Neural cell (in vitro differentiated cells): ENCODE measurements at regions not wholly inside any gene's neighbourhood (a gene's known extent, or its start where the extent isn't known, plus 50 kb on each side); places are given as distances from the start of the nearest gene placed in this dataset.

Experiments used
- H2AFZ ChIP-seq: fragments of 200-600, 300-800 bp; sonication (generic), shearing (Covaris generic); 2 replicates; pipeline ENCODE4 v1.6.0; 2014; ENCODE audit warnings: low read depth, mild to moderate bottlenecking, antibody characterized with exemption, low read length, moderate library complexity
- H3F3A ChIP-seq: fragments of 200-600 bp; shearing (Covaris generic); 2 replicates; pipeline ENCODE4 v1.6.1; 2016; ENCODE audit warnings: mild to moderate bottlenecking, moderate library complexity, mixed read lengths, antibody characterized with exemption, low read length; ENCODE audit not compliant: insufficient read depth, poor library complexity, severe bottlenecking
- H3K27ac ChIP-seq: fragments of 200-600, 300-800 bp; sonication (generic), shearing (Covaris generic); 2 replicates; pipeline ENCODE4 v1.5.1; 2014; ENCODE audit warnings: mild to moderate bottlenecking, low read length, moderate library complexity
- H3K27me3 ChIP-seq: fragments of 300-800, 200-600 bp; sonication (generic), shearing (Covaris generic); 2 replicates; pipeline ENCODE4 v1.6.0; 2014; ENCODE audit warnings: mild to moderate bottlenecking, low read depth, low read length, moderate library complexity; ENCODE audit not compliant: insufficient read depth
- H3K36me3 ChIP-seq: fragments of 300-800, 200-600 bp; sonication (generic), shearing (Covaris generic); 2 replicates; pipeline ENCODE4 v1.5.1; 2014; ENCODE audit warnings: mild to moderate bottlenecking, antibody characterized with exemption, low read length, moderate library complexity; ENCODE audit not compliant: insufficient read depth
- H3K4me2 ChIP-seq: fragments of 300-800, 200-600 bp; sonication (generic), shearing (Covaris generic); 2 replicates; pipeline ENCODE4 v1.6.0; 2014; ENCODE audit warnings: mild to moderate bottlenecking, low read length
- H3K4me3 ChIP-seq: fragments of 300-800, 200-600 bp; sonication (generic), shearing (Covaris generic); 2 replicates; pipeline ENCODE4 v1.5.1; 2014; ENCODE audit warnings: mild to moderate bottlenecking, low read length, moderate library complexity
- H3K79me2 ChIP-seq: fragments of 200-600 bp; shearing (Covaris generic); replicated peaks from 2 replicates; pipeline ENCODE4 v1.6.0; 2014; ENCODE audit warnings: mild to moderate bottlenecking, low read length, moderate library complexity; ENCODE audit not compliant: insufficient read depth
- H3K9ac ChIP-seq: fragments of 300-800, 200-600 bp; sonication (generic), shearing (Covaris generic); 2 replicates; pipeline ENCODE4 v1.6.1; 2016; ENCODE audit warnings: mild to moderate bottlenecking, low read length, mixed read lengths
- H3K9me2 ChIP-seq: fragments of 200-600 bp; shearing (Covaris generic); 2 replicates; pipeline ENCODE4 v1.6.1; 2016; ENCODE audit warnings: mild to moderate bottlenecking, low read length, mixed read lengths; ENCODE audit not compliant: insufficient read depth
- H3K9me3 ChIP-seq: fragments of 200-600, 300-800 bp; sonication (generic), shearing (Covaris generic); 2 replicates; pipeline ENCODE4 v1.6.1; 2016; ENCODE audit warnings: mild to moderate bottlenecking, mixed run types, low read length, moderate library complexity, mixed read lengths
- H4K20me1 ChIP-seq: fragments of 200-600 bp; shearing (Covaris generic); 2 replicates; pipeline ENCODE4 v1.6.1; 2016; ENCODE audit warnings: mild to moderate bottlenecking, mixed run types; ENCODE audit not compliant: insufficient read depth
- EP300 ChIP-seq: fragments of 450-650 bp; conservative IDR thresholded peaks from 2 replicates; pipeline ENCODE4 v1.6.1; 2014; ENCODE audit warnings: antibody characterized with exemption, mild to moderate bottlenecking, moderate library complexity; ENCODE audit not compliant: poor library complexity, severe bottlenecking
- EZH2 ChIP-seq: fragments of 200-600, 300-800 bp; shearing (Covaris generic), sonication (generic); IDR thresholded peaks from 2 replicates; pipeline ENCODE4 v1.6.1; 2014; ENCODE audit warnings: antibody characterized with exemption, low read length, borderline replicate concordance, mild to moderate bottlenecking; ENCODE audit not compliant: insufficient read depth, poor library complexity, severe bottlenecking
- MXI1 ChIP-seq: fragments of 450-650 bp; conservative IDR thresholded peaks from 2 replicates; pipeline ENCODE4 v1.6.1; 2014; ENCODE audit warnings: antibody characterized with exemption, mild to moderate bottlenecking; ENCODE audit not compliant: poor library complexity, severe bottlenecking
- POLR2AphosphoS5 ChIP-seq: IDR thresholded peaks from 2 replicates; pipeline ENCODE4 v1.6.1; 2012
- RAD21 ChIP-seq: fragments of 450-650 bp; conservative IDR thresholded peaks from 2 replicates; pipeline ENCODE4 v1.6.1; 2014; ENCODE audit warnings: antibody characterized with exemption, mild to moderate bottlenecking, moderate library complexity
- SMC3 ChIP-seq: fragments of 450-650 bp; conservative IDR thresholded peaks from 2 replicates; pipeline ENCODE4 v1.6.1; 2014; ENCODE audit warnings: antibody characterized with exemption, mild to moderate bottlenecking, moderate library complexity; ENCODE audit not compliant: poor library complexity
- TAF1 ChIP-seq: IDR thresholded peaks from 2 replicates; pipeline ENCODE4 v1.6.1; 2012; ENCODE audit warnings: low read depth
- TF ChIP-seq, protein P1 (sequence below): fragments of 450-650 bp; IDR thresholded peaks from 2 replicates; pipeline ENCODE4 v1.5.1; 2014; ENCODE audit warnings: antibody characterized with exemption, mild to moderate bottlenecking, moderate library complexity; ENCODE audit not compliant: poor library complexity, severe bottlenecking
- TF ChIP-seq, protein P2 (sequence below): IDR thresholded peaks from 2 replicates; pipeline ENCODE4 v1.6.1; 2012; ENCODE audit warnings: borderline replicate concordance

DNA sequence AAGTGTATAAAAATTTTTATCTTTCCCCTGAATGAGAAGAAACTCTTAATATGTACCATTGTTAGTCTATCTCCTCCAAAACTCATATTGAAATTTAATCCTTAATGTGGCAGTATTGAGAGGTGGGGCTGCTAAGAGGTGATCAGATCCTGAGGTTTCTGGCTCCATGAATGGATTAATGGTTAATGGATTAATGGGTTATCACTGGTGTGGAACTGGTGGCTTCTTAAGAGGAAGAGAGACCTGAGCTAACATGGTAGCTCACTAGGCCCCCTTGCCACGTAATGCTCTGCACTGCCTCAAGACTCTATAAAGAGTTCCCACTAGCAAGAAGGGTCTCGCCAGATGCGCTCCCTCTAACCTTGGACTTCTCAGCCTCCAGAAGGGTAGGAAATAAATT lies 70.6 kb upstream of the ZBTB18 start:
- H3K4me3 ChIP-seq: no peak overlapping the region
- H3K9me2 ChIP-seq: no peaks in the 10 kb centered on the region
- H3K9me3 ChIP-seq: no peaks in the 10 kb centered on the region
- H2AFZ ChIP-seq: no peak overlapping the region
- no peaks in the 10 kb centered on the region for H3K27me3 ChIP-seq
- no peaks in the 10 kb centered on the region for H3F3A ChIP-seq
- H3K4me2 ChIP-seq: no peak overlapping the region
- H3K9ac ChIP-seq: no peak overlapping the region
- no peaks in the 10 kb centered on the region for H3K36me3 ChIP-seq
- TF ChIP-seq SMC3 (no peak), RAD21 (no peak), EP300 (no peak), TAF1 (no peak), POLR2AphosphoS5 (no peak), MXI1 (no peak), EZH2 (no peak)
- TF ChIP-seq, protein P1, sequence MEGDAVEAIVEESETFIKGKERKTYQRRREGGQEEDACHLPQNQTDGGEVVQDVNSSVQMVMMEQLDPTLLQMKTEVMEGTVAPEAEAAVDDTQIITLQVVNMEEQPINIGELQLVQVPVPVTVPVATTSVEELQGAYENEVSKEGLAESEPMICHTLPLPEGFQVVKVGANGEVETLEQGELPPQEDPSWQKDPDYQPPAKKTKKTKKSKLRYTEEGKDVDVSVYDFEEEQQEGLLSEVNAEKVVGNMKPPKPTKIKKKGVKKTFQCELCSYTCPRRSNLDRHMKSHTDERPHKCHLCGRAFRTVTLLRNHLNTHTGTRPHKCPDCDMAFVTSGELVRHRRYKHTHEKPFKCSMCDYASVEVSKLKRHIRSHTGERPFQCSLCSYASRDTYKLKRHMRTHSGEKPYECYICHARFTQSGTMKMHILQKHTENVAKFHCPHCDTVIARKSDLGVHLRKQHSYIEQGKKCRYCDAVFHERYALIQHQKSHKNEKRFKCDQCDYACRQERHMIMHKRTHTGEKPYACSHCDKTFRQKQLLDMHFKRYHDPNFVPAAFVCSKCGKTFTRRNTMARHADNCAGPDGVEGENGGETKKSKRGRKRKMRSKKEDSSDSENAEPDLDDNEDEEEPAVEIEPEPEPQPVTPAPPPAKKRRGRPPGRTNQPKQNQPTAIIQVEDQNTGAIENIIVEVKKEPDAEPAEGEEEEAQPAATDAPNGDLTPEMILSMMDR: no peak
- TF ChIP-seq, protein P2, sequence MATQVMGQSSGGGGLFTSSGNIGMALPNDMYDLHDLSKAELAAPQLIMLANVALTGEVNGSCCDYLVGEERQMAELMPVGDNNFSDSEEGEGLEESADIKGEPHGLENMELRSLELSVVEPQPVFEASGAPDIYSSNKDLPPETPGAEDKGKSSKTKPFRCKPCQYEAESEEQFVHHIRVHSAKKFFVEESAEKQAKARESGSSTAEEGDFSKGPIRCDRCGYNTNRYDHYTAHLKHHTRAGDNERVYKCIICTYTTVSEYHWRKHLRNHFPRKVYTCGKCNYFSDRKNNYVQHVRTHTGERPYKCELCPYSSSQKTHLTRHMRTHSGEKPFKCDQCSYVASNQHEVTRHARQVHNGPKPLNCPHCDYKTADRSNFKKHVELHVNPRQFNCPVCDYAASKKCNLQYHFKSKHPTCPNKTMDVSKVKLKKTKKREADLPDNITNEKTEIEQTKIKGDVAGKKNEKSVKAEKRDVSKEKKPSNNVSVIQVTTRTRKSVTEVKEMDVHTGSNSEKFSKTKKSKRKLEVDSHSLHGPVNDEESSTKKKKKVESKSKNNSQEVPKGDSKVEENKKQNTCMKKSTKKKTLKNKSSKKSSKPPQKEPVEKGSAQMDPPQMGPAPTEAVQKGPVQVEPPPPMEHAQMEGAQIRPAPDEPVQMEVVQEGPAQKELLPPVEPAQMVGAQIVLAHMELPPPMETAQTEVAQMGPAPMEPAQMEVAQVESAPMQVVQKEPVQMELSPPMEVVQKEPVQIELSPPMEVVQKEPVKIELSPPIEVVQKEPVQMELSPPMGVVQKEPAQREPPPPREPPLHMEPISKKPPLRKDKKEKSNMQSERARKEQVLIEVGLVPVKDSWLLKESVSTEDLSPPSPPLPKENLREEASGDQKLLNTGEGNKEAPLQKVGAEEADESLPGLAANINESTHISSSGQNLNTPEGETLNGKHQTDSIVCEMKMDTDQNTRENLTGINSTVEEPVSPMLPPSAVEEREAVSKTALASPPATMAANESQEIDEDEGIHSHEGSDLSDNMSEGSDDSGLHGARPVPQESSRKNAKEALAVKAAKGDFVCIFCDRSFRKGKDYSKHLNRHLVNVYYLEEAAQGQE: no peak
- no peak overlapping the region for H3K27ac ChIP-seq
- H3K79me2 ChIP-seq: no peaks in the 10 kb centered on the region
- no peaks in the 10 kb centered on the region for H4K20me1 ChIP-seq

DNA sequence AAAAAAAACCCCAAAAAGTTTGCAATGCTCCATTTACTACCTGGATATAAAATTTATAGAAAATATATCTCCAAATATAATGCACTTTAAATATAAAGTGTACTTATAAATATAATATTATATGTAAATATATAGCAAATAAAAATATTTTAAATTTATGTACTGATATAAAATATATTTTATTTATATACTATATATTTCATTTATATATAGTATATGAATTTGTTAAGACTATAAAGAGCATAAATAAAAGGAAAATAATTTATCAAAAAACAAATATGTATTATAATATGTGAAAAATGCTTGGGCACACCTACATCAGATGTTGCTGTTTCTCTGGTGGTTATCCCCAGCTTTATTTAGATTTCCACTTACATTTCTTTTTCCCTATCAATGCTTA lies 71.0 kb upstream of the ZBTB18 start:
- no peak overlapping the region for H3K4me3 ChIP-seq
- no peak overlapping the region for H3K27ac ChIP-seq
- H3K9me2 ChIP-seq: no peaks in the 10 kb centered on the region
- no peak overlapping the region for H3K9ac ChIP-seq
- H3K4me2 ChIP-seq: no peak overlapping the region
- H4K20me1 ChIP-seq: no peaks in the 10 kb centered on the region
- no peaks in the 10 kb centered on the region for H3K9me3 ChIP-seq
- no peaks in the 10 kb centered on the region for H3K36me3 ChIP-seq
- TF ChIP-seq, protein P2: no peak
- no peak for TF ChIP-seq TAF1
- no peak for TF ChIP-seq MXI1
- H3K79me2 ChIP-seq: no peaks in the 10 kb centered on the region
- no peaks in the 10 kb centered on the region for H3K27me3 ChIP-seq
- no peak overlapping the region for H2AFZ ChIP-seq
- no peaks in the 10 kb centered on the region for H3F3A ChIP-seq
